ENCODE measurements at regions not wholly inside any gene's neighbourhood (a gene's known extent, or its start where the extent isn't known, plus 50 kb on each side); places are given as distances from the start of the nearest gene placed in this dataset.
"Not testable (repeated sequence)": the region's sequence is repeated elsewhere in the genome, so short reads cannot be mapped to it uniquely, and the experiment has no call there.

DNA sequence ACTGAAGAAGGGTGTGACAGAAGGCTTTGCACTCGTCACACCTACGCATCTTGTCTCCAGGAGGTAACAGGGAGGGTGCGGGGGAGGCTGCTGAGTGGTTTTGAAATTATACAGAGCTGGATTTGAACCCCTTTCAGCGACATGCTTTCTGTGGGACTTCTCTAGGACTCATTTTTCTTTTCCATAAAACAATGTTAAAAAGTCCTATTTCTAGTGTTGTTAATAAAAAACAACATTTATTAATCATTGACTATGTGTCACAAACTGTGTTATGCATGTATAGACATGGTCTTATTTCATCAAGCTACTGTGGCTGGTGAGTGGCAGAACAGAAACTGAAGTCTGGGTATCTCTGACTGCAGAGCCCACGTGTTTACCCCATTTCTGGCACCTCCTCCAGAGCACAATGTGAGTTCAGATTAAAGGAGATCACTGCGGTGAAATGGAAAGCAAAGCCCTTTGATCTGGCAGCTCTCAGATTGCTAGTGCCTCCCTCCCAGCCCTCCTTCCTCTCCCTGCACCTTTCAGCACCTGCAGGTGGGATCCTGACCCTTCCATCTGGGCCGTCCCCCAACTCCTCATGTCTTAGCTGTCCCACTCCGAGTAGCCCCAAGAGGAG, 315.5 kb upstream of the MYT1L start:
- DNase-seq, result no peak

DNA sequence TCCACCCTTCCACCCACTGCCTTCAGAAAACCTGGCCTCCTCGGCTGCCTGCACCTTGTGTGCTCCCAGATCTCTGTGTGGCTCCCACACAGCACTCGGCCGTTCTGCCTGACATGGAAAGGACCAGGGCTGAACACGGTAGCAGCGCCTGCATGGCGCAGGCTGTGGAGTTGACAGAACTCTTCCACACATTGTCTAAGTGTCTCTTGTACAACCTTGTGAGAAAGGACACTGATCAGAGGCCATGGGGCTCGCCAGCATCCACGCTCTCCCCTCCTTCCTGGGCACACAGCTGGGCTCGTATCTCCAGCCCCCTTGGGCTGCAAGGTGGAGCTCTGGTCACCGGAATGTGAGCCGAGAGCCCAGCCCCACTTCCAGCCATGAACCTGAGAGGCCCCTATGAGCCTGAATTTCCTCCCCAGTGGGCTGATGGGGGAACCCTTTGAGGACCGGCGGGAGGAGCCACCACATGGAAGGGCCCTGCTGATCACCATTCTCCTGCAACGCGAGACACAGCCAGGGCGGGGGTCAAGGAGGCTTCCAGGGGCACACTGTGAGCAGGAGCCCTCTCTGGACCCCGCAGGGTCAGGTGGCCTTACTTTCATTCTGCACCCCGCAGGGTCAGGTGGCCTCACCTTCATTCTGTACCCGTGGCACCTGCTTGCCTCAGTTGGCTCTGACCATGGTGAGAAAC, 314.2 kb upstream of the MYT1L start:
- no peak for DNase-seq

DNA sequence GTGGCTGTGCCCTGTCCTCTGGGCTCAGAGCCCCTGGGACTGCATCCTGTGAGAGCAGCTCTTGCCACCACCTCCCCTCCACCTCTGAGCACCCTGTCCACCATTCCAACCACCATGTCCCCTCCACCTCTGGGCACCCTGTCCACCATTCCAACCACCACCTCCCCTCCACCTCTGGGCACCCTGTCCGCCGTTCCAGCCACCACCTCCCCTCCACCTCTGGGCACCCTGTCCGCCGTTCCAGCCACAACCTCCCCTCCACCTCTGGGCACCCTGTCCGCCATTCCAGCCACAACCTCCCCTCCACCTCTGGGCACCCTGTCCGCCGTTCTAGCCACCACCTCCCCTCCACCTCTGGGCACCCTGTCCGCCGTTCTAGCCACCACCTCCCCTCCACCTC, 313.7 kb upstream of the MYT1L start:
- DNase-seq, result not testable (repeated sequence)

DNA sequence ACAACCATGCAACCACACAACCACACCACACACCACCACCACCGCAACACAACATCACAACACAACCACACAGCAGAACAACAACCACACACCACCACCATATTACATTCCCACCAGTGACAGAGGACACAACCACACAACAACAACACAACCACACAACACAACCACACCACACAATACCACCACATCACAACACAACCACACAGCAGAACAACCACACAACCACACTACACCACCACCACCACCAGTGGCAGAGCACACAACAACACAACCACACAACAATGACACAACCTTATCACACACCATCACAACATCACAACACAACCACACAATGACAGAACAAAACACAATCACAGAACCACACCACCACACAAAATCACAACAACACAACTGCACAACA, 313.0 kb upstream of the MYT1L start:
- no peak for DNase-seq

DNA sequence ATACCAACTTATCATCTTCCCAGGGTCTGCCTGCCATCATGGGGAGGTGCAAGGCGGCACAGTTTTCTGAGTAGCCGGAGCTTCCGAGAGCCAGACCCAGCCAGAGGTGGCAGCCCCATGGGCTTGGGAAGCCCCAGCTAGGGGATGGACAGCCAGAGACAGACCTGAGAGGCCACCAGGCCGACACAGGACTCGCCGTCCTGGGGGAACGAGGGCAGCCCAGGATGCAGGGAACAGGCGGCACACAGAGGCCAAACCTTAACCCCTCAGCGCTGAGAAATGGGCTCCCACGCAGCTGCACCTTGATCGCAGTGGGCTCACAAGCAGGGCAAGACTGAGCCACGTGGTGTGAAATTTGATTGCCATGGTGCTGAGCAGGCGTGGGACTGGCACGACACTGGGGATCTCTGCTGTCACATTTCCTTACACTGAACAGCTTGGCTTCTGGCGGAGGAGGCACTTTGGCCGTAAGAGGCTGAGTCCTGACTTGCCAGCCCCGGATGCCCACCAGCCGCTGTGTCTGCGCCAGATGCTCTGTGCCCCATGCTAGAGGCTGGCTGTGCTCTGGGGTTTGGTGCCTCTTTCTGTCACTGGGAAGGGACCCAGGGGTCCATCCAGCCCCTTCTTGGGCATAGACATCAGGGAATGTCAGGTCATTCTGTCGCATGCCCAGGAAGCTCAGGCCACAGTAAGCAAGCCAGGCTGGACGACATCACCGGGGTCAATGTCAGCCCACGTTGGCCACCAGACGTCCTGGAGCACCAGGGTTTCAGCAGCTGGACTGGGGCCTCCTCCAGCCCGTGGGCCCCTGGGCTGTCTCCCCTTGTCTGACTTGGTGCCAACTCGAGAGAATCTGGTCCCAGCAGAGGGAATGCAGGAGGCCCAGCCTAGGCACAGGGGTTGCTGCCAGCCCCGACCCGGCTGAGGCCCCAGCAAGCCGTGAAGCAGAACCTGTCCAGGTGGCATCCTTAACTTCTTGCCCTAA, 312.1 kb upstream of the MYT1L start:
- DNase-seq, result no peak

DNA sequence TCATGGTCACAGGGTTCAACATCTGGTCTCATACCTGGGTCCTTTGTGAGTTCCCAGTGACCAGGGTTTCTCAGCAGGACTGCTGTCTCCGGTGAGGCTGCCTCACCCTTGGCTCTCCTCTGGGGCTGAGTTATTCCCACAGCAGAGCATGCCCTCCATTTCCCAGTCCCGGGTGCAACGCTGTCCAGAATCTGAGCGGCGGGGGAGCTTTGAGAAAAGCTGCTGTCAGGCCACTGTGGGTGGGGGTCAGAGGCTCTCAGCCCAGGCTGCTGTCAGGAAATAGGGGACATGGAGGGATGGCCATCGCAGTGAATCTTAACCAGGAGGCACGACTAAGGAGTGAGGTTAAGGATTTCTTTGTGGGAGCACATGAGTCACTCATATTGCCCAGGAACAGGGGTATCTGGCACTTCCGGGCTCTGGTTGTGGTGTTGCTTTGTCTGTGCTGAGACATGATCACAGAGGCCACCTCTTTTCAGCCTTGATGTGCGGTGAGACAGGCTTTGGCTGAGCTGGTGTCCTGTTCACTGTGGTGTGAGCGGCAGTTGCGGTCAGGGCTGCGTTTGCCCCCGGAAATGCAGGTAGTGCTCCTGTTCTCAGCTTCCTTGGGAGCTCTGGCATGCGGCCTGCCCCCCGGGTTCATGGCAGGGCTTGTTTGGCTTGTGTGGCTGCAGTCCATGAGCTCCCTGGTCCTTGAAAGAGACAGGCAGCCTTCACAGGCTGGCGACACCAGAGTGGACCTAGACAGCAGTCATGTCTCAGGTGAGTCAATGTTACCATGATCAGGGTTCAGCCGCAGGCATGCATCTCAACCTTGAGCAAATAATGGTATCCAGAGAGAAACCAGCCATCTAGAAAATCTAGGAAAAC, 310.7 kb upstream of the MYT1L start:
- DNase-seq, result no peak

DNA sequence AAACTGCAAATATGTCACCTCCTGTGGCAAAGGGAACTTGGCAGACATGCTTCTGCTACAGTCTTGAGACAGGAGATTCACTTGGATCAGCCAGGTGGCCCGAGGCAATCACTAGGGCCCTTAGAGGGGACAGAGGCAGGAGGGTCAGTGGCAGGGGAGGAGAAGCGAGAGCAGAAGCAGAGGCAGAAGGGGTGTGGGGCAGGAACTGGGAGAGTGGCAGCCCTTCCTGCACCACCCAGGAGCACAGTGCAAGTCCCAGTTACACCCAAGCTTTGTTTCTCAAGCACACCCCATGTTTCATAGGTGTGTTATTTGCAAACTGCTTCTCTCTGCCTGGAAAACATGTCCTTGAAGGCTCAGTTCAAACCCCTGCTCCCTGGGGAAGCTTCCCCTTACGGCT, 309.7 kb upstream of the MYT1L start:
- DNase-seq, result no peak

DNA sequence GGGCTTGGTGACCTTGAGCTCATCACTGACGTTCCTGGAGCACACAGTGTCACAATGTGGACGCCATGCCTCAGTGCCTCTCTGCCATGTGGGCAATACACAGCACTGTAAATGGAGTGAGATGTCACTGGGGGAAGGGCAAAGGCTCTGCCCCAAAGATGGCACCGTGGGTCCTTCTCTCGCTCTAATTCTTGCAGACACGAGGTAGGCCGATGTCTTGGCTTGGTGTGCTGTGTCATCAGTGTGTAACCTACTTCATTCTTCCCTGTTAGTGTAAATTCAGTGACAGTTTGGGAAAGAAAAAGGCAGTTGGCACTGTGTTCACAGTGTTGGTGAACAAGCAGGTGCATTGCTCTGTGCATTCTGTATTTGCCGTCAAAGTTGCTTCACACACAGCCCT, 309.3 kb upstream of the MYT1L start:
- no peak for DNase-seq

DNA sequence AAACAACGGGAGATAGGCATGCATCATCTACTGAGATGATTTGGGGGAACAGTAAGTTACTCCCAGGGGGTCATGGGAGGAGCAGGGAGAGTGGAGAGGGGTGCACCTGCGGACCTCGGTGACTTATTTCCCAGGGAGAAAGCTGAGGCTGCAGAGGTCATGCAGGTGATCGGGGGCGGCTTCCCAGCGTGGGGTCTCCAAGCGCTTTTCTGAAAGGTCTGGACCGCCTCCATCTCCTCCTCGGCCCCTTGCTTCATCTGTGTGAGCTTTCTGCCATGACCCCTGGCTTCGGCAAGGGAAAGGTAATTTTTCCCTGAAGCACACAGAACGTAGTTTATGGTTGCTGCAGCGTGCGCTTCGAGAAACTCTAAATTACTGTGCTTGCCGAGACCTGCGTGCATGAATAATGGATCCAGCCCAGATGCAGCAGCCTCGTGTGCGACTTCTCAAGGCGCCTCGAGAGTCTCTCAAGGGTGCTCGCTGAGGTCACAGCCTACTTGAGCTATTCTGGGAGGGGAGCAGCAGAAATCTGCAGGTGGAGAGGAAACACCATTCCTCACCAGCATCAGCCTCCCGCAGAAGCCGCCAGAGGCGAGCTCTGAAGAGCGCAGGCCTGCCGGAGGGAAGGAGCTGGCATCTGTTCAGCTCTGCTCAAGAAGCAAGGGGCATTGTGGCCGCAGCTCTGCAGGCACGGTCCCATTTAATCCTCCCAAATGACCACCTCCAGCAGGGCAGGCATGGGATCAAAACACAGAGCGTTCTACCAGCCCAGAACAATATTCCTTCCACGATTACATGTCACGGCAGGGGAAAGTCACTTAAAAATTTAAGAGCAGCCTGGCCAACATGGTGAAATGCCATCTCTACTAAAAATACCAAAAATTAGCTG, 308.4 kb upstream of the MYT1L start:
- DNase-seq, result no peak

DNA sequence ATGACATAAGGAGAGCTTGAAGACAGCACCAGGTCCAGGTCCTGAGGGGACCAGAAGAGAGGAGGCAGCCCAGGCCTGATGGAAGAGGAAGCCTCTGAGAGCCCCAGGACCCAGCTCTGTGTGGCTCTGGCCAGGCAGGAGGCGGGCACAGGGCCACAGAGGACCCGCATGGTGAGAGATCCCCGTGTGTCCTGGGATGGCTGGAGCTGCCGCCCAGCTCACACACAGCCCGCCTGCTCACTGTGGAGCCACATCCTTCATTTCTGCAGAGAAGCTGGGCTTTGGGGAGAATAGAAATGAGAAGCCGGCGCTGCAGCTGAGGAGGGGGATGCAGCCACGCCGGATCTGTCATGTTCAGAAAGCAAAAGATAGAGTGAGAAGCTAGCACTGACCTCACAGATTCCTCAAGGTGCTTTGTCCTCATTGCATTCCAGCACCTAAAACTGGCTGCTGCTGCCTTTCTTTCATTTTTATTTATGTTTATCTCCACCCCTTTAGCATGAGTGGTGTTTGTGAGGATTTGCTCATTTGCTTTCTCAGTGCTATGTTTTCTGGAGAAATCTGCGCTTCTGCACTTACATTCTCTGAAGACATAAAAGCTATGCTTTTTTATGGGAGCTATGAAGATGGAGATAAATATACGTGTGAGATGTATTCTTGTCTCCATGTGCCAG, 307.6 kb upstream of the MYT1L start:
- no peak for DNase-seq

DNA sequence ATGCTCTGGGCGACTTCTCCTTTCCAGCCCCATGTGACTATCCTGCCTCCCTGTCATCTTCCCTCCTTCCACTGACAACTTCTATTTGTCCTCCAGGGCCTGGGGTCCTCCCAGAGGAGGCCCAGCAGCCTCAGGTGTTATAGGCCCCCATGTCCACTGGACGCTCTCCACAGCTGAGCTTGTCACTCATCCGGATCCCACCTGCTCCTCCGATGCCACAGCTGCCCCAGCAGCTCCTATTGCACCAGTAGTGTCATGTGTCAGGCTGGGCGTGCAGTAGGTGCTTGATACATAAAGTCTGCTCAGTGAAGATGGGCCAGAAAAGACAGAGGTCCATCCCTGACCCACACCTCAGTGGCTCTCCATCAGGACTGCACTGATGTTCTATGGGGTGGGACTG, 305.7 kb upstream of the MYT1L start:
- no peak for DNase-seq

DNA sequence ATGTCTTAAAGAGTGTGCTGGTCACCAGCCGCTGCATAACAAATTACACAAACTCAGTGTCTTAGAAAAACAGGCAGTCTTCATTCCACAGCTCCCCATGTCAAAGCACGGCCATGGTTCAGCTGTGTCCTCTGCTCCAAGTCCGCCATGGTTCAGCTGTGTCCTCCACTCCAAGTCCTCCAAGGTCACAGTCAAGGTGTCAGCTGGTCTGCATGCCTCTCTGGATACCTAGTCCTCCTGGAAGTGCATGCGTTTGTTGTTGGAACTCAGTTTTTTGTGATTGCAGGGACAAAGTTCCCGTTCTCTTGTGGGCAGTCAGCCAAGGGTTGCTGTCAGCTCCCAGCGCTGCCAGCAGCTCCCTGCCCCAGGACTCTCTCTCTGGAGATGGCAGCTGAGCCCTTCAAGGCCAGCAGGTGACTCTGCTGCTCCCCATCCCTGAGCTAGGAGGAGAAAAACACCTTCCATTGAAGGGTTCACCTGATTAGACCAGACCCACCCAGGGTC, 304.0 kb upstream of the MYT1L start:
- DNase-seq, result no peak

DNA sequence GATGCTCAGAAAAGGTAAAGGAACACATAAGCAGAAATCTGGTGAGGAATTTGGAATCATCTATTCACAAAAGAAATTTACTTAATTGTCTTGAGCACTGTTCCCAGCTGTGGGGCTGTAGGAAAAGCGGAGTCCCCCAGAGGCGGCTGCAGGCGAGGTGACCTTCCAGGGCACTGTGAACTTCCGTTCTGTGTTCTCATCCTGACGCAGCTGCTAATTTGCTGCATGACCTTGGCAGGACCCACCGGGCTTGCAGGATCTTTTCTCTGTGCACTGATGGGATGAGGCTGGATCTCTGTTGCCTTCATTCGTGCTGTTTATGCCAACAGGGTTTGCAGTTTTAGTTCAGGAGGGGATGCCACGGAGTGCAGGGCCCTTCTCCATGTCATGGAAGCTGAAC, 301.9 kb upstream of the MYT1L start:
- no peak for DNase-seq

DNA sequence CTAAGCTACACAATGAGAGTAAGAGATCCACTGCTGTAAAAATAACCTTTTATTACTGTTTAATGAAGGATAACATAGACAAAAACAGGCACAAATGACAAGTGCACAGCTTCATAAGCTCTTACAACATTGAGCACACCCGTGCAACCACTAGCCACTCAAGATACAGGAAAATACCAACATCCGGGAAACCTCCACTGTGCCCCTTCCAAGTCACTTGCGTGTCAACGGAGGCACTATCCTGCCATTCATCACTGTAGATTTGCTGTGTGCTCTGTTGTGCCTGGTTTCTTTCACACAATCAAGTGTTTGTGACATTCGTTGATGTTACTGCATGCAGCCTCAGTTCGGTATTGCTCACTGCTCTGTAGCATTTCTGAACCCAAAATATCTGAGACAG, 292.9 kb upstream of the MYT1L start:
- no peak for DNase-seq

DNA sequence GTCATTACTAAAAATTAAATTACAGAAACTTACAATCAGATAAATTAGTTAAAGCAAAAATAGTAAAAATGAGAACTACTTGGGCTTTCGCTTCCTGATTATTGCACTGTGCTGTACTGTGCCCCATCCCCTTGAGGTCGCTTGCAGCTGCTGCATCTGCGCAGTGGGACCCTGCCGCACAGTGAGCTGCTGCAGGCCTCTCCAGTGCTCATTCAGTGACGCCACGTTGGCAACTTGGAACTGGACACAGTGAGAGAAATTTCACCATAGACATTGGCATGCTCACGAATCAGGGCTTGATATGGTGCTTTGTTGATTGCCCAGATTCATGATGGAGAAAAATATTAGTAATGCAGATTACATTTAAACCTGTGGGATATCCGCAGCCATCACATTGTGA, 290.8 kb upstream of the MYT1L start:
- DNase-seq, result no peak

DNA sequence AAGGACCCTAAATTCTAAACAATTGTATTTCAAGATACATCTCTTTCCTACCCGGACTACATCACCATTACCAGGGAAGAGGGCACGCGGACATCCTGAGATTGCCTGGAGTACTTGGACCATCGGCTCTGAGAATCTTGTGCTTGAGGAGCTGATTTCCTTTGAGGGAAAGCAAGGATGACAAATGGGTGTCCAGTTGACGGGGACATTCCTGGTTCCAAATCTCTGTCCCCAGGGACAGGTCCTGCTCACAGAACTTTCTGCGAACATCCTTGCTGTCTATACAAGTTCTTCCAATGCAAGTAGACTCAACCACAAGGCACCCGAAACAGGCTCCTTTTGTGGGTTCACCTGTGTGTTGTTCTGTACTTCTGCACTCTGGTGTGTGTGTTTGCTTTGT, 289.5 kb upstream of the MYT1L start:
- DNase-seq, result no peak

DNA sequence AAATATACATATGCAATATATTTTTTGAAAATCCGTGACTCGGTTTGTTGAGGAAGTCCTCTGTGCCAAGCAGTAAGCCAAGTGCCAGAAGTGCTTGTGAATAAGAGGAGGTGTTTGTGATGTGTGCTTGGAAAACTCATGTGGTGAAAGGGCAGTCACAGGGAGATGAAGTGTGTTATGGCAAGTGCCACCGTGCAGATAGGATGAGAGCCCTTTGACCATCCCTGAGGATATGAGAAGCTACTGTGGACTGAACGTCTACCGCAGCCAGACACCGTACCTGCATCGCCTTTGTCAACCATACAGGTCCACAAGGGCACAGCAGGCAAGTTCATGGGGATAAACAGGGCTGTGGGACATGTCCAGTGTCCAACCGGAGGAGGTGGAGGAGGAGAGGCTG, 288.9 kb upstream of the MYT1L start:
- no peak for DNase-seq

DNA sequence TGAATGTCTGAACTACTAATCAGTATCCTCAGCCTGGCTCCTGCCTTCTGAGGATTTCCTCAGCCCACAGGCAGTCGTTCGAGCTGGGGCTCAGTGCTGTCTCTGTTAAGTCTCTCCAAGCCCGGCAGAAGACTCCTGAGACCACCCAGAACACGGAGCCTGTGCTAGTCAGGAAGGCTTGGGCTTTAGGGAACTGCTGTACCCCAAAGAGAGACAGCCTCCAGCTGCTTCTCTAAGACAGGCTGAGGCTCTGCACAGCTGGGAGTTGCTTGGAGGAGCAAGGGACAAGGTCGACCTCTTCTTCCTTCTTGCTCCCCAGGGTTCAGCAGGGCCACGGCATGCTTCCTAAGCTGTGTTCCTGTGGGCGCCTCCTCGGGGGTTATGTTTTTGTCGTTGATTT, 283.4 kb upstream of the MYT1L start:
- DNase-seq, result no peak

DNA sequence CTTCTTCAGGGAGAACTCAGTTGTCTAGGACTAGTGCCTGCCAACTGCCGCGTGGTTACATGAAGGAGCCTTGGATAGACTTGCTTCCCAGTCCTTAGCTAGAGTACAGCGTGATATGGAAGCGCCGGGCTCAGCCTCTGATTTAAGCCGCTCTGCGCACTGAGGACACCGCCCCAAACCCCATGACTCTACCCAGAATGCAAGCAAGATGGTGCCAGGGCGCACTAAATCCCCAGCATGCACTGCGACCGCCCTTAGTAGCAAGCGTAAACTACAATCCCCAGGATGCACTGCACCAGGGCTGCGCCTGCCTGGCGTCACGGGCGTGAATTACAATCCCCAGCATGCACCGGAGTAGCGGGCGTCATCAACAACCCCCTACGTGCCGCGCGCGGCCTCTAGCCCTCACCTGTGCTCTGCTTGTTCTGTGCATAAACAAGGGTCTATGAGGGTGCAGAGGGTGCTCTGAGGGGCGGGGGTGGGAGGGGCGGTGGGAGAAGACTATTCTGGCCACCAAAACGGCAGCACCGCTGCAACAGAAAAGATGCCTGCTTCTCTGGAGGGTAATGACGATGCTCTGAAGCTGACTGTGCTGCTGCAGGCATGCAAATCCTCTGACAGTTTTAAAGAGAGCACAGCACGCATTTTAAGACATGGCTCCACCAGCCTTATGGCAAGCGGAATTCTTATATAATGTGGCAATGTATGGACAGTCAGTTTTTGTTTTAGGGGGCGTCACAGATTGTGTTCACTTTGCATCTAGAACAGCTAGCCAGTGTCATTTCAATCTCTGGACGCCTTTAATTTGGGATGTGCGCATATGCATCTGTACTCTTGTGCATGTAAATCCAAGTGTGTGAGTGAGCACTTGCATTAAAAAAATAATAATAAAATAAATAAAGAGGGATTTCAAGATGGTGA, 282.5 kb upstream of the MYT1L start:
- DNase-seq, result no peak

DNA sequence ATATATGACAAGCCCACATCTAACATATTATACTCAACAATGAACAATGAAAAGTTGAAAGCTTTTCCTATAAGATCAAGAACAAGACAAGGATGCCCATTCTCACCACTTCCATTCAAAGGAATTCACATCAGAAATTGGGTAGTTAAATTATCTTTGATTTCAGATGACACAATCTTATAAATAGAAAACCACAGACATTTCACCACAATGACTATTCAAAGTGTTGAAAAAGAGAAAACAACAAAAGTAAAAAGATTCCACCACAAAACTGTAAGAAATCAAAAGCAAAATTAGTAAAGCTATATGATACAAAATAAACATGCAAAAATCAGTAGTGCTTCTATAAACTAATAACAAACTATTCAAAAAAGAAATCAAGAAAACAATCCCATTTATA, 279.7 kb upstream of the MYT1L start:
- no peak for DNase-seq

Data from AML-193 (cell line).